HG03045 (cell line): ENCODE measurements at regions not wholly inside any gene's neighbourhood (a gene's known extent, or its start where the extent isn't known, plus 50 kb on each side); places are given as distances from the start of the nearest gene placed in this dataset.
"Not testable (repeated sequence)": the region's sequence is repeated elsewhere in the genome, so short reads cannot be mapped to it uniquely, and the experiment has no call there.

ENCODE experiments used
- ATAC-seq: cut with Tn5 transposase; IDR thresholded peaks from one replicate; pipeline ENCODE4 v1.9.1; 2021; ENCODE audit warnings: mild to moderate bottlenecking, moderate library complexity; ENCODE audit not compliant: unreplicated experiment

- ATAC-seq: no peak
These were observed 240.8 kb upstream of the DDX53 start for GRCh38 chrX:22758807-22759481.

- no peak for ATAC-seq
These were observed 239.2 kb upstream of the DDX53 start for GRCh38 chrX:22760513-22761057.

- no peak for ATAC-seq
These were observed 211.5 kb upstream of the DDX53 start for GRCh38 chrX:22788221-22788620.

- ATAC-seq: no peak
These were observed 204.1 kb upstream of the DDX53 start for GRCh38 chrX:22795671-22796070.

- no peak for ATAC-seq
These were observed 199.4 kb upstream of the DDX53 start for GRCh38 chrX:22800360-22800759.

- no peak for ATAC-seq
These were observed 199.0 kb upstream of the DDX53 start for GRCh38 chrX:22800806-22801205.

GRCh38 chrX:22803353-22803752 lies 196.4 kb upstream of the DDX53 start:
- ATAC-seq: no peak

- no peak for ATAC-seq
These were observed 188.9 kb upstream of the DDX53 start for GRCh38 chrX:22810876-22811275.

- ATAC-seq: no peak
These were observed 181.7 kb upstream of the DDX53 start for GRCh38 chrX:22818061-22818460.

- no peak for ATAC-seq
These were observed 144.1 kb upstream of the DDX53 start for GRCh38 chrX:22855693-22856092.

- ATAC-seq: no peak
These were observed 140.1 kb upstream of the DDX53 start for GRCh38 chrX:22859642-22860041.

GRCh38 chrX:22866801-22867200 lies 133.0 kb upstream of the DDX53 start:
- ATAC-seq: not testable (repeated sequence)

- ATAC-seq: no peak
These were observed 117.2 kb upstream of the DDX53 start for GRCh38 chrX:22882543-22882942.

GRCh38 chrX:22889819-22890218 lies 109.9 kb upstream of the DDX53 start:
- no peak for ATAC-seq

GRCh38 chrX:22912616-22913015 lies 87.1 kb upstream of the DDX53 start:
- ATAC-seq: no peak

- ATAC-seq: no peak
These were observed 76.8 kb upstream of the DDX53 start for GRCh38 chrX:22922961-22923360.

GRCh38 chrX:22934640-22935039 lies 65.1 kb upstream of the DDX53 start:
- ATAC-seq: no peak

GRCh38 chrX:22944945-22945344 lies 54.8 kb upstream of the DDX53 start:
- ATAC-seq: no peak
